PC-9 (cell line): ENCODE measurements at regions not wholly inside any gene's neighbourhood (a gene's known extent, or its start where the extent isn't known, plus 50 kb on each side); places are given as distances from the start of the nearest gene placed in this dataset.

ENCODE experiments used
- CTCF ChIP-seq: fragments of 200-600 bp; sonication (generic); conservative IDR thresholded peaks from 2 replicates; pipeline ENCODE4 v1.6.1; 2017; ENCODE audit warnings: mixed run types, antibody characterized with exemption, mild to moderate bottlenecking, moderate library complexity
- EZH2 ChIP-seq: fragments of 200-600 bp; sonication (generic); IDR thresholded peaks from 2 replicates; pipeline ENCODE4 v1.8.0; 2017; ENCODE audit warnings: antibody characterized with exemption, low read depth

GRCh38 chr7:68911754-68912153, 686.5 kb upstream of the AUTS2 start:
- TF ChIP-seq CTCF: no peak
- no peak for TF ChIP-seq EZH2
